Neural cell (in vitro differentiated cells): ENCODE measurements at regions not wholly inside any gene's neighbourhood (a gene's known extent, or its start where the extent isn't known, plus 50 kb on each side); places are given as distances from the start of the nearest gene placed in this dataset.

Source experiments
- H2AFZ ChIP-seq: fragments of 200-600, 300-800 bp; sonication (generic), shearing (Covaris generic); 2 replicates; pipeline ENCODE4 v1.6.0; 2014; ENCODE audit warnings: low read depth, mild to moderate bottlenecking, antibody characterized with exemption, low read length, moderate library complexity
- H3F3A ChIP-seq: fragments of 200-600 bp; shearing (Covaris generic); 2 replicates; pipeline ENCODE4 v1.6.1; 2016; ENCODE audit warnings: mild to moderate bottlenecking, moderate library complexity, mixed read lengths, antibody characterized with exemption, low read length; ENCODE audit not compliant: insufficient read depth, poor library complexity, severe bottlenecking
- H3K27ac ChIP-seq: fragments of 200-600, 300-800 bp; sonication (generic), shearing (Covaris generic); 2 replicates; pipeline ENCODE4 v1.5.1; 2014; ENCODE audit warnings: mild to moderate bottlenecking, low read length, moderate library complexity
- H3K27me3 ChIP-seq: fragments of 300-800, 200-600 bp; sonication (generic), shearing (Covaris generic); 2 replicates; pipeline ENCODE4 v1.6.0; 2014; ENCODE audit warnings: mild to moderate bottlenecking, low read depth, low read length, moderate library complexity; ENCODE audit not compliant: insufficient read depth
- H3K36me3 ChIP-seq: fragments of 300-800, 200-600 bp; sonication (generic), shearing (Covaris generic); 2 replicates; pipeline ENCODE4 v1.5.1; 2014; ENCODE audit warnings: mild to moderate bottlenecking, antibody characterized with exemption, low read length, moderate library complexity; ENCODE audit not compliant: insufficient read depth
- H3K4me2 ChIP-seq: fragments of 300-800, 200-600 bp; sonication (generic), shearing (Covaris generic); 2 replicates; pipeline ENCODE4 v1.6.0; 2014; ENCODE audit warnings: mild to moderate bottlenecking, low read length
- H3K4me3 ChIP-seq: fragments of 300-800, 200-600 bp; sonication (generic), shearing (Covaris generic); 2 replicates; pipeline ENCODE4 v1.5.1; 2014; ENCODE audit warnings: mild to moderate bottlenecking, low read length, moderate library complexity
- H3K79me2 ChIP-seq: fragments of 200-600 bp; shearing (Covaris generic); replicated peaks from 2 replicates; pipeline ENCODE4 v1.6.0; 2014; ENCODE audit warnings: mild to moderate bottlenecking, low read length, moderate library complexity; ENCODE audit not compliant: insufficient read depth
- H3K9ac ChIP-seq: fragments of 300-800, 200-600 bp; sonication (generic), shearing (Covaris generic); 2 replicates; pipeline ENCODE4 v1.6.1; 2016; ENCODE audit warnings: mild to moderate bottlenecking, low read length, mixed read lengths
- H3K9me2 ChIP-seq: fragments of 200-600 bp; shearing (Covaris generic); 2 replicates; pipeline ENCODE4 v1.6.1; 2016; ENCODE audit warnings: mild to moderate bottlenecking, low read length, mixed read lengths; ENCODE audit not compliant: insufficient read depth
- H3K9me3 ChIP-seq: fragments of 200-600, 300-800 bp; sonication (generic), shearing (Covaris generic); 2 replicates; pipeline ENCODE4 v1.6.1; 2016; ENCODE audit warnings: mild to moderate bottlenecking, mixed run types, low read length, moderate library complexity, mixed read lengths
- H4K20me1 ChIP-seq: fragments of 200-600 bp; shearing (Covaris generic); 2 replicates; pipeline ENCODE4 v1.6.1; 2016; ENCODE audit warnings: mild to moderate bottlenecking, mixed run types; ENCODE audit not compliant: insufficient read depth
- EP300 ChIP-seq: fragments of 450-650 bp; conservative IDR thresholded peaks from 2 replicates; pipeline ENCODE4 v1.6.1; 2014; ENCODE audit warnings: antibody characterized with exemption, mild to moderate bottlenecking, moderate library complexity; ENCODE audit not compliant: poor library complexity, severe bottlenecking
- EZH2 ChIP-seq: fragments of 200-600, 300-800 bp; shearing (Covaris generic), sonication (generic); IDR thresholded peaks from 2 replicates; pipeline ENCODE4 v1.6.1; 2014; ENCODE audit warnings: antibody characterized with exemption, low read length, borderline replicate concordance, mild to moderate bottlenecking; ENCODE audit not compliant: insufficient read depth, poor library complexity, severe bottlenecking
- MXI1 ChIP-seq: fragments of 450-650 bp; conservative IDR thresholded peaks from 2 replicates; pipeline ENCODE4 v1.6.1; 2014; ENCODE audit warnings: antibody characterized with exemption, mild to moderate bottlenecking; ENCODE audit not compliant: poor library complexity, severe bottlenecking
- POLR2AphosphoS5 ChIP-seq: IDR thresholded peaks from 2 replicates; pipeline ENCODE4 v1.6.1; 2012
- RAD21 ChIP-seq: fragments of 450-650 bp; conservative IDR thresholded peaks from 2 replicates; pipeline ENCODE4 v1.6.1; 2014; ENCODE audit warnings: antibody characterized with exemption, mild to moderate bottlenecking, moderate library complexity
- SMC3 ChIP-seq: fragments of 450-650 bp; conservative IDR thresholded peaks from 2 replicates; pipeline ENCODE4 v1.6.1; 2014; ENCODE audit warnings: antibody characterized with exemption, mild to moderate bottlenecking, moderate library complexity; ENCODE audit not compliant: poor library complexity
- TAF1 ChIP-seq: IDR thresholded peaks from 2 replicates; pipeline ENCODE4 v1.6.1; 2012; ENCODE audit warnings: low read depth
- TF ChIP-seq, protein P1 (sequence below): fragments of 450-650 bp; IDR thresholded peaks from 2 replicates; pipeline ENCODE4 v1.5.1; 2014; ENCODE audit warnings: antibody characterized with exemption, mild to moderate bottlenecking, moderate library complexity; ENCODE audit not compliant: poor library complexity, severe bottlenecking
- TF ChIP-seq, protein P2 (sequence below): IDR thresholded peaks from 2 replicates; pipeline ENCODE4 v1.6.1; 2012; ENCODE audit warnings: borderline replicate concordance

DNA sequence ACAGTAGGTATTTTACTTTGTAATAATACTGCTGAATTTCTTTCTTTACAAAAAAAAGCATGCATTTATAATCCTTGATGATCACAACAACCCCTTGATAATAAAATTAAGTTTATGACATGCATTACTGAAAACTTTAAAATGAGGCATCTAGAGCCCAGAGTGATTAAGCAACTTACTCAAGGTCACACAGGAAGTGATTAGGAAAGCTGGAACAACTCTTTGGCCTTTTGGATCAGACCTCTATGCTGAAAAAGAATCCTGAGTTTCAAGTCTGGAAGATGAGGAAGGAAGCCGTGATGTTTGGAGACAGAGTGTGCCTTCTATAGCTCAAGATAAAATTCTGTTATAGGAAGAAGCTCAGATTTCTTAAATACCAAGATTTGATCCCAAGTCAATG is 105.0 kb upstream of the ATP8B1 start:
- Histone ChIP-seq H3K9ac (no peak overlapping the region), H3K27ac (no peak overlapping the region), H3K9me2 (no peaks in the 10 kb centered on the region), H3K36me3 (no peaks in the 10 kb centered on the region), H3F3A (no peaks in the 10 kb centered on the region), H2AFZ (no peak overlapping the region), H3K9me3 (no peaks in the 10 kb centered on the region), H4K20me1 (no peaks in the 10 kb centered on the region), H3K4me2 (no peak overlapping the region), H3K79me2 (no peaks in the 10 kb centered on the region), H3K4me3 (no peak overlapping the region), H3K27me3 (no peaks in the 10 kb centered on the region)
- TF ChIP-seq, protein P1, sequence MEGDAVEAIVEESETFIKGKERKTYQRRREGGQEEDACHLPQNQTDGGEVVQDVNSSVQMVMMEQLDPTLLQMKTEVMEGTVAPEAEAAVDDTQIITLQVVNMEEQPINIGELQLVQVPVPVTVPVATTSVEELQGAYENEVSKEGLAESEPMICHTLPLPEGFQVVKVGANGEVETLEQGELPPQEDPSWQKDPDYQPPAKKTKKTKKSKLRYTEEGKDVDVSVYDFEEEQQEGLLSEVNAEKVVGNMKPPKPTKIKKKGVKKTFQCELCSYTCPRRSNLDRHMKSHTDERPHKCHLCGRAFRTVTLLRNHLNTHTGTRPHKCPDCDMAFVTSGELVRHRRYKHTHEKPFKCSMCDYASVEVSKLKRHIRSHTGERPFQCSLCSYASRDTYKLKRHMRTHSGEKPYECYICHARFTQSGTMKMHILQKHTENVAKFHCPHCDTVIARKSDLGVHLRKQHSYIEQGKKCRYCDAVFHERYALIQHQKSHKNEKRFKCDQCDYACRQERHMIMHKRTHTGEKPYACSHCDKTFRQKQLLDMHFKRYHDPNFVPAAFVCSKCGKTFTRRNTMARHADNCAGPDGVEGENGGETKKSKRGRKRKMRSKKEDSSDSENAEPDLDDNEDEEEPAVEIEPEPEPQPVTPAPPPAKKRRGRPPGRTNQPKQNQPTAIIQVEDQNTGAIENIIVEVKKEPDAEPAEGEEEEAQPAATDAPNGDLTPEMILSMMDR: no peak
- TF ChIP-seq RAD21: no peak
- no peak for TF ChIP-seq TAF1
- no peak for TF ChIP-seq EP300
- no peak for TF ChIP-seq EZH2
- TF ChIP-seq, protein P2, sequence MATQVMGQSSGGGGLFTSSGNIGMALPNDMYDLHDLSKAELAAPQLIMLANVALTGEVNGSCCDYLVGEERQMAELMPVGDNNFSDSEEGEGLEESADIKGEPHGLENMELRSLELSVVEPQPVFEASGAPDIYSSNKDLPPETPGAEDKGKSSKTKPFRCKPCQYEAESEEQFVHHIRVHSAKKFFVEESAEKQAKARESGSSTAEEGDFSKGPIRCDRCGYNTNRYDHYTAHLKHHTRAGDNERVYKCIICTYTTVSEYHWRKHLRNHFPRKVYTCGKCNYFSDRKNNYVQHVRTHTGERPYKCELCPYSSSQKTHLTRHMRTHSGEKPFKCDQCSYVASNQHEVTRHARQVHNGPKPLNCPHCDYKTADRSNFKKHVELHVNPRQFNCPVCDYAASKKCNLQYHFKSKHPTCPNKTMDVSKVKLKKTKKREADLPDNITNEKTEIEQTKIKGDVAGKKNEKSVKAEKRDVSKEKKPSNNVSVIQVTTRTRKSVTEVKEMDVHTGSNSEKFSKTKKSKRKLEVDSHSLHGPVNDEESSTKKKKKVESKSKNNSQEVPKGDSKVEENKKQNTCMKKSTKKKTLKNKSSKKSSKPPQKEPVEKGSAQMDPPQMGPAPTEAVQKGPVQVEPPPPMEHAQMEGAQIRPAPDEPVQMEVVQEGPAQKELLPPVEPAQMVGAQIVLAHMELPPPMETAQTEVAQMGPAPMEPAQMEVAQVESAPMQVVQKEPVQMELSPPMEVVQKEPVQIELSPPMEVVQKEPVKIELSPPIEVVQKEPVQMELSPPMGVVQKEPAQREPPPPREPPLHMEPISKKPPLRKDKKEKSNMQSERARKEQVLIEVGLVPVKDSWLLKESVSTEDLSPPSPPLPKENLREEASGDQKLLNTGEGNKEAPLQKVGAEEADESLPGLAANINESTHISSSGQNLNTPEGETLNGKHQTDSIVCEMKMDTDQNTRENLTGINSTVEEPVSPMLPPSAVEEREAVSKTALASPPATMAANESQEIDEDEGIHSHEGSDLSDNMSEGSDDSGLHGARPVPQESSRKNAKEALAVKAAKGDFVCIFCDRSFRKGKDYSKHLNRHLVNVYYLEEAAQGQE: no peak
- TF ChIP-seq POLR2AphosphoS5: no peak
- TF ChIP-seq MXI1: no peak
- TF ChIP-seq SMC3: no peak

DNA sequence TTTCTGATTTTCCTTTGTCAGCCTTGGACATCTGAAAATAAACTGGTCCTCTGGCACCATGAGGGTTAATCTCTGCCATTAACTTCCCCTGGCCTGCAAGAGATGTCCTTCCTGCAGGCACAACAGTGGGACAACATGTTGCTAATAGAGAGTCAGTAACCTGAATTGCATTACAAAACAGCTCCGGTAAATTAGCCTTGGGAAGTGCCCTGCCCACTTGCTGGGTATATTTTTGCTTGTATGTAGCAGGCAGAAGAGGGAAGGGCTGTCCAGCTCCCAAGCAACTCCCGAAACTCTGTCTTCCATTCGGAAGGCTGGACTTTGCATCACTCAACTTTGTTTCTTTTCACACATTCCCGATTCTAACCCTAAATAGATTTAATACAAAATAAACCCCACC is 104.4 kb upstream of the ATP8B1 start:
- Histone ChIP-seq H3K9ac (no peak overlapping the region), H3K27me3 (no peaks in the 10 kb centered on the region), H3K9me2 (no peaks in the 10 kb centered on the region), H3F3A (no peaks in the 10 kb centered on the region), H3K79me2 (no peaks in the 10 kb centered on the region), H3K4me2 (no peak overlapping the region), H3K4me3 (no peak overlapping the region), H2AFZ (no peak overlapping the region), H3K27ac (no peak overlapping the region), H4K20me1 (no peaks in the 10 kb centered on the region), H3K36me3 (no peaks in the 10 kb centered on the region), H3K9me3 (no peaks in the 10 kb centered on the region)
- TF ChIP-seq MXI1: no peak
- no peak for TF ChIP-seq POLR2AphosphoS5
- no peak for TF ChIP-seq TAF1
- no peak for TF ChIP-seq RAD21
- TF ChIP-seq, protein P2: no peak
- no peak for TF ChIP-seq SMC3
- TF ChIP-seq EZH2: no peak
- TF ChIP-seq EP300: no peak
- TF ChIP-seq, protein P1: no peak
